ENCODE measurements at regions not wholly inside any gene's neighbourhood (a gene's known extent, or its start where the extent isn't known, plus 50 kb on each side); places are given as distances from the start of the nearest gene placed in this dataset.
"Not testable (repeated sequence)": the region's sequence is repeated elsewhere in the genome, so short reads cannot be mapped to it uniquely, and the experiment has no call there.

- TF ChIP-seq POLR2A, EP300 (IDR thresholded peaks at IDR 0.05): not testable (repeated sequence)
These were observed 73.8 kb upstream of the LSAMP start for GRCh38 chr3:116519101-116519500.
